Tibial nerve (tissue), 4 donors: ENCODE measurements at regions not wholly inside any gene's neighbourhood (a gene's known extent, or its start where the extent isn't known, plus 50 kb on each side); places are given as distances from the start of the nearest gene placed in this dataset.

Experiments
- DNase-seq, 2 donors: peaks; one replicate each; pipeline ENCODE4 v3.0.0-alpha.2; 2019; ENCODE audit warnings: low spot score in 2 of 2
- H3K27ac ChIP-seq, 4 donors: fragments of 200-600 bp; sonication (generic) in 3 of 4; one replicate each; pipeline ENCODE4 v1.5.1; 2017 to 2019; ENCODE audit warnings: mild to moderate bottlenecking in 1 of 4
- H3K27me3 ChIP-seq, 2 donors: fragments of 200-600 bp; sonication (generic) in 1 of 2; one replicate each; pipeline versions ENCODE4 v1.5.1 to v1.6.0; 2017 to 2019
- H3K36me3 ChIP-seq, 3 donors: fragments of 200-600 bp; sonication (generic); one replicate each; pipeline ENCODE4 v1.5.1; 2018 to 2019
- H3K4me1 ChIP-seq, 4 donors: fragments of 200-600 bp; sonication (generic) in 3 of 4; one replicate each; pipeline ENCODE4 v1.5.1; 2017 to 2019
- H3K4me3 ChIP-seq, 4 donors: fragments of 200-600 bp; sonication (generic) in 3 of 4; one replicate each; pipeline ENCODE4 v1.5.1; 2017 to 2019; ENCODE audit warnings: mild to moderate bottlenecking in 1 of 4, moderate library complexity in 1 of 4
- H3K9me3 ChIP-seq, 4 donors: fragments of 200-600 bp; sonication (generic) in 3 of 4; one replicate each; pipeline ENCODE4 v1.5.1; 2017 to 2019
- EP300 ChIP-seq, 2 donors: sonication (generic); formaldehyde crosslinking; IDR thresholded peaks; one replicate each; pipeline ENCODE4 v1.6.1; 2017; ENCODE audit warnings: antibody characterized with exemption in 2 of 2, mild to moderate bottlenecking in 1 of 2
- POLR2A ChIP-seq, 2 donors: fragments of 450-650 bp; IDR thresholded peaks; one replicate each; pipeline ENCODE4 v1.6.1; 2017; ENCODE audit warnings: antibody characterized with exemption in 2 of 2, mild to moderate bottlenecking in 2 of 2, moderate library complexity in 2 of 2
- WGBS, 2 donors: methylation state at CpG; one replicate each; pipeline ENCODE4 v1.1.5; 2018; 5-methylcytosine and 5-hydroxymethylcytosine counted together
- TF ChIP-seq, protein P1 (sequence below), 5 experiments: fragments of 200-600 bp in 3 of 5; fragments of 450-650 bp in 2 of 5; sonication (generic) in 3 of 5; IDR thresholded peaks; one replicate each; pipeline ENCODE4 v1.5.1; 2016 to 2019; ENCODE audit warnings: antibody characterized with exemption in 5 of 5, mild to moderate bottlenecking in 3 of 5, moderate library complexity in 2 of 5

DNA sequence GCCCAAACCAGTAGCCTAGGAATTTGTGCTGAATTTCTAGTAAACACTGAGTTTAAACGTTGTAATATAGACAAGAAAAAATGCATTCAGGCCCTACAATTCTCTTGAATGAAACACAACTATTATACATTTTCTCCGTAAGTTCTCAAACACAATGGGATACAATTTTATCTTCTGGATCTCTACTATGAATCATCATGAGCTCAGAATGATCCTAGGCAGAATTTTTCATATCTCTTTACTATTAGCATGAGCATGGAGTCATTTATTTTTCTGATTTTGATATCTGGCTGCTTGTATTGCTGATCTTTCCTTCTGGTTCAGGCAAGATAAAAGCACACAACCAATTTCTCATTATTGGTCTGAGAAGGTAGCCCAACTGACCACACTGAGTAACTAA lies 1123.4 kb upstream of the RAG2 start:
- H3K36me3 ChIP-seq: no peaks in the 10 kb centered on the region
- no peaks in the 10 kb centered on the region for H3K27me3 ChIP-seq
- no peak overlapping the region for H3K27ac ChIP-seq
- no peak overlapping the region for H3K4me3 ChIP-seq
- DNase-seq: no peak
- H3K4me1 ChIP-seq: no peaks in the 10 kb centered on the region
- TF ChIP-seq EP300 (IDR thresholded peaks at IDR 0.05) (no peak), POLR2A (IDR thresholded peaks at IDR 0.05) (no peak)
- TF ChIP-seq, protein P1, sequence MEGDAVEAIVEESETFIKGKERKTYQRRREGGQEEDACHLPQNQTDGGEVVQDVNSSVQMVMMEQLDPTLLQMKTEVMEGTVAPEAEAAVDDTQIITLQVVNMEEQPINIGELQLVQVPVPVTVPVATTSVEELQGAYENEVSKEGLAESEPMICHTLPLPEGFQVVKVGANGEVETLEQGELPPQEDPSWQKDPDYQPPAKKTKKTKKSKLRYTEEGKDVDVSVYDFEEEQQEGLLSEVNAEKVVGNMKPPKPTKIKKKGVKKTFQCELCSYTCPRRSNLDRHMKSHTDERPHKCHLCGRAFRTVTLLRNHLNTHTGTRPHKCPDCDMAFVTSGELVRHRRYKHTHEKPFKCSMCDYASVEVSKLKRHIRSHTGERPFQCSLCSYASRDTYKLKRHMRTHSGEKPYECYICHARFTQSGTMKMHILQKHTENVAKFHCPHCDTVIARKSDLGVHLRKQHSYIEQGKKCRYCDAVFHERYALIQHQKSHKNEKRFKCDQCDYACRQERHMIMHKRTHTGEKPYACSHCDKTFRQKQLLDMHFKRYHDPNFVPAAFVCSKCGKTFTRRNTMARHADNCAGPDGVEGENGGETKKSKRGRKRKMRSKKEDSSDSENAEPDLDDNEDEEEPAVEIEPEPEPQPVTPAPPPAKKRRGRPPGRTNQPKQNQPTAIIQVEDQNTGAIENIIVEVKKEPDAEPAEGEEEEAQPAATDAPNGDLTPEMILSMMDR (IDR thresholded peaks at IDR 0.05): no peak
- WGBS, 2 donors: 74 to 75% methylated on average over 2 of the region's 2 CpGs
- H3K9me3 ChIP-seq: no peaks in the 10 kb centered on the region

DNA sequence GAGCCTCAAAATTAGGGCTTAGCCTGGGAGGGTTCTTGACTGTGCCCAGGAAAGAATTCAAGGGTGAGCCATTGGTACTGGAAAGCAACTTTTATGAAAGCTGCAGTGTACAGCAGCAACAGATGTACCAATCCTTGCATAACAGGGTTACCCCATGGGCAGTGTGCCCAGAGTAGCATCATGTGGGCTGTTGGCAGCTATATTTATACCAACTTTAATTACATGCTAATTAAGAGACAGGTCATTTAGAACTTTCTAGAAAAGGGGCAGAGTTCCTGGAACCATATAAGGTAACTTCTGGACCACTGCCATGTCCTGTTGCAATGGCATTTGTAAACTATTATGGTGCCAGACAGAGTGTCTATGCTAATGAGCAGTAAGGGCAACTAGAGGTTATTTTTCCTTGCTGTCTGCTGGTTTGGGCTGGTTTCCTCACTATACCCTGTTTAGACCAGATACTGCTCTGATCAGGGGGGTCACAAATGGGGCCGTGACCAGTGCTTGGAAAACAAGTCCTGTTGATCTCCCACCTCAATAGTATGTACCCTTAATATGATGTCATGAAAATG lies 1120.5 kb upstream of the RAG2 start:
- no peak for DNase-seq
- H3K9me3 ChIP-seq: no peaks in the 10 kb centered on the region
- WGBS, 2 donors: 79 to 87% methylated on average over 1 of the region's 1 CpG
- H3K36me3 ChIP-seq: no peaks in the 10 kb centered on the region
- no peak overlapping the region for H3K4me3 ChIP-seq
- TF ChIP-seq, protein P1 (IDR thresholded peaks at IDR 0.05): no peak
- TF ChIP-seq EP300 (IDR thresholded peaks at IDR 0.05) (no peak), POLR2A (IDR thresholded peaks at IDR 0.05) (no peak)
- no peaks in the 10 kb centered on the region for H3K4me1 ChIP-seq
- H3K27me3 ChIP-seq: no peaks in the 10 kb centered on the region
- no peak overlapping the region for H3K27ac ChIP-seq

DNA sequence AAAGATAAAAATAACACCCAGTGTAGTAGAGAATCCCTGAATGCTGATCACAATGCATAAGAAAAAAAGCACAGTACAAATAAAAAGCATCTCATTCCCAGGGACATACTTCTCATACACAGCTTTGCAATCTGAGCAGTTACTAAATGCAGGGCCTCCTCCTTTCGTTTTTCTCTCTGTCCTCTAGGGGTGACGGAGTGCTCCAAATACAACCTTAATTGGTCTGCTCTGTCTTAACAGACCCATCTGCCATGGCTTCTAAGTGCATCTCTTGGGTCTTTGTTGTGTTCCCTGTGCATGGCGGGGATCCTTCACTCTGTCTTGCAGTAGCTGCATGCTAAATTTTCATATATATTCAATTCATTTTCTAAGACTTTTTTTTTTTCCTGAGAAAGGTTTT lies 1114.2 kb upstream of the RAG2 start:
- H3K9me3 ChIP-seq: no peaks in the 10 kb centered on the region
- 38 to 55% methylated on average over 3 of the region's 3 CpGs for WGBS, 2 donors
- no peak overlapping the region for H3K4me3 ChIP-seq
- H3K4me1 ChIP-seq: no peaks in the 10 kb centered on the region
- H3K27ac ChIP-seq: no peak overlapping the region
- no peak for DNase-seq
- TF ChIP-seq, protein P1 (IDR thresholded peaks at IDR 0.05): no peak
- no peak for TF ChIP-seq EP300 (IDR thresholded peaks at IDR 0.05)
- no peak for TF ChIP-seq POLR2A (IDR thresholded peaks at IDR 0.05)
- H3K36me3 ChIP-seq: no peaks in the 10 kb centered on the region
- H3K27me3 ChIP-seq: no peaks in the 10 kb centered on the region

DNA sequence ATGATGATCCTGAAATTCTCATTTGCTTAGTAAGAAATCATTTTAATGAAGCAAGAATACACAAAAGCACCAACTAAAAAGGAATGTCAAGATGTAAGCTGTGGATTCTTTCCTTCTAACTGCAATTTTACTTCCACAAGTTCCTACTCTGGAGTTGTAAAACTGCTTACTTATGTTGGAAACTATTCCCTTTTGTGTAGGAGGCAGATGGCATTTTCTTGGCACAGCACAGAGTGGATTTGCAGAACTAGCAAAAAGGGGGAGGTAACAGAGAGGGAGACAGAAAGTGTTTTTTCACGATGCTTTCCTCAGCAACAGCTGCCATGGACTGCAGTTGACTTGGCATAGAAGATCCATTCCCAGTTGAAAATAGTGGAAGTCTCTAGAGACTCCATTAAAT lies 1112.0 kb upstream of the RAG2 start:
- 23 to 41% methylated on average over 1 of the region's 1 CpG for WGBS, 2 donors
- Histone ChIP-seq H3K36me3 (no peaks in the 10 kb centered on the region), H3K27ac (no peak overlapping the region), H3K4me1 (no peaks in the 10 kb centered on the region), H3K9me3 (no peaks in the 10 kb centered on the region), H3K27me3 (no peaks in the 10 kb centered on the region), H3K4me3 (no peak overlapping the region)
- DNase-seq: no peak
- TF ChIP-seq, protein P1 (IDR thresholded peaks at IDR 0.05): no peak
- TF ChIP-seq EP300 (IDR thresholded peaks at IDR 0.05): no peak
- TF ChIP-seq POLR2A (IDR thresholded peaks at IDR 0.05): no peak

DNA sequence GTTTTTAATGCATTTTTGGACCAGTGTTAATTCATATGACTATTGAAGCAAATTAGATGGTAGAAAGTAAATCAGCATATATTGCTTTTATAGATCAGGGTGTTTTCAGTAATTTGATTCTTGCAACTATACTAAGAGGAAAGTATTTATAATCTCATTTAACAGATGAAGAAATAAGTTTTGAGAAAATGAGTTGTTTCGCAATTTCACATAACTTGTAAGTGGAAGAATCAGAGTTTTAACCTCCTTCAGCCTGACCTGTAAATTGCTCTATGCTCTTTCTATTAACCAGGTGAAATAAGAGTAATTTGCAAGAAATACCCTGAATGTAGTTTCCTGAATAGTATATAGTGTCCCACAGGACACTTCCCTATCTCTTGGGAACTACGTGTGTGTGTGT lies 1106.8 kb upstream of the RAG2 start:
- no peaks in the 10 kb centered on the region for H3K4me1 ChIP-seq
- no peaks in the 10 kb centered on the region for H3K27me3 ChIP-seq
- no peak for TF ChIP-seq EP300 (IDR thresholded peaks at IDR 0.05)
- H3K27ac ChIP-seq: no peak overlapping the region
- no peak overlapping the region for H3K4me3 ChIP-seq
- H3K36me3 ChIP-seq: no peaks in the 10 kb centered on the region
- DNase-seq: no peak
- H3K9me3 ChIP-seq: no peaks in the 10 kb centered on the region
- 64 to 68% methylated on average over 2 of the region's 2 CpGs for WGBS, 2 donors

DNA sequence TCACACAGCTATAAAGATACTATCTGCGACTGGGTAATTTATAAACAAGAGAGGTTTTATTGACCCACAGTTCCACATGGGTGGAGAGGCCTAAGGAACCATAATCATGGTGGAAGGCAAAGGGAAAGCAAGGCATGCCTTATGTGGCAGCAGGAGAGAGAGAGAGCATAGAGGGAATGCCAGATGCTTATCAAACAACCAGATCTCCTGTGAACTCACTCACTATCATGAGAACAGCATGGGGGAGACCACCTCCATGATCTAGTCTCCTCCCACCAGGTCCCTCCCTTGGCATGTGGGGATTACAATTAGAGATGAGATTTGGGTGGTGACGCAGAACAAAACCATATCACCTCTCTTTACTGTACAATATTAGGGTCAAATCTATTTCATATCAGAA lies 1101.6 kb upstream of the RAG2 start:
- H3K27ac ChIP-seq: no peak overlapping the region
- H3K4me3 ChIP-seq: no peak overlapping the region
- no peak for DNase-seq
- H3K36me3 ChIP-seq: no peaks in the 10 kb centered on the region
- no peaks in the 10 kb centered on the region for H3K4me1 ChIP-seq
- H3K27me3 ChIP-seq: no peaks in the 10 kb centered on the region
- peaks cover 0 to 14% (median 2%) of the 10 kb centered on the region in 4 donors for H3K9me3 ChIP-seq
- TF ChIP-seq, protein P1 (IDR thresholded peaks at IDR 0.05): no peak
- TF ChIP-seq EP300 (IDR thresholded peaks at IDR 0.05) (no peak), POLR2A (IDR thresholded peaks at IDR 0.05) (no peak)
- WGBS, 2 donors: 64 to 66% methylated on average over 2 of the region's 2 CpGs
